Right lobe of liver (tissue), 6 donors: ENCODE measurements at regions not wholly inside any gene's neighbourhood (a gene's known extent, or its start where the extent isn't known, plus 50 kb on each side); places are given as distances from the start of the nearest gene placed in this dataset.

ENCODE experiments used
- ATAC-seq, 4 donors: fragments of 200-7000 bp; cut with Tn5 transposase; one replicate each; pipeline ENCODE4 v1.9.1; 2020; ENCODE audit warnings: mild to moderate bottlenecking in 4 of 4, moderate library complexity in 4 of 4
- DNase-seq, 3 donors: peaks; one replicate each; pipeline ENCODE4 v3.0.0-alpha.2; 2020
- H3K27ac ChIP-seq, 3 donors: fragments of 200-600 bp; one replicate each; pipeline ENCODE4 v1.8.0; 2022
- H3K27me3 ChIP-seq, 2 donors: fragments of 200-600 bp; one replicate each; pipeline ENCODE4 v1.8.0; 2022
- H3K36me3 ChIP-seq, 4 donors: fragments of 200-600 bp; sonication (generic) in 1 of 4; one replicate each; pipeline versions ENCODE4 v1.5.1 to v1.8.0; 2017 to 2022; ENCODE audit warnings: control low read depth in 1 of 4
- H3K4me1 ChIP-seq, 4 donors: fragments of 200-600 bp; sonication (generic) in 1 of 4; one replicate each; pipeline versions ENCODE4 v1.5.1 to v1.8.0; 2017 to 2022; ENCODE audit warnings: control low read depth in 1 of 4
- H3K4me3 ChIP-seq, 3 donors: fragments of 200-600 bp; one replicate each; pipeline ENCODE4 v1.8.0; 2022
- H3K9me3 ChIP-seq, 4 donors: fragments of 200-600 bp; sonication (generic) in 1 of 4; one replicate each; pipeline versions ENCODE4 v1.5.1 to v1.8.0; 2017 to 2022; ENCODE audit warnings: control low read depth in 1 of 4
- POLR2A ChIP-seq: fragments of 450-650 bp; IDR thresholded peaks from one replicate; pipeline ENCODE4 v1.6.1; 2017; ENCODE audit warnings: antibody characterized with exemption, mild to moderate bottlenecking
- WGBS: methylation state at CpG from one replicate; pipeline ENCODE4 v1.1.6; 2018; ENCODE audit warnings: low coverage, low lambda C conversion rate; ENCODE audit not compliant: insufficient coverage; ENCODE audit errors: missing lambda C conversion rate; 5-methylcytosine and 5-hydroxymethylcytosine counted together
- intact Hi-C, 2 donors: fragments of 100-400 bp; cut with DNase I; formaldehyde crosslinking; loops; one replicate each; pipeline versions ENCODE4 v1.11.2 to v1.14.1; 2022
- TF ChIP-seq, protein P1 (sequence below), 4 donors: fragments of 200-600 bp in 3 of 4; fragments of 450-650 bp in 1 of 4; IDR thresholded peaks; one replicate each; pipeline versions ENCODE4 v1.5.1 to v1.8.0; 2016 to 2022; ENCODE audit warnings: antibody characterized with exemption in 4 of 4, mild to moderate bottlenecking in 2 of 4
- donor health status: DM: no; HTN: yes; CAD: no.
- donor health status: DM: no; HTN: no; CAD: no.
- donor health status: DM: no; HTN: no; CAD: no.
- donor health status: DM: no; HTN: yes; CAD: no.
- donor health status: DM: no; HTN: yes; CAD: no.

DNA sequence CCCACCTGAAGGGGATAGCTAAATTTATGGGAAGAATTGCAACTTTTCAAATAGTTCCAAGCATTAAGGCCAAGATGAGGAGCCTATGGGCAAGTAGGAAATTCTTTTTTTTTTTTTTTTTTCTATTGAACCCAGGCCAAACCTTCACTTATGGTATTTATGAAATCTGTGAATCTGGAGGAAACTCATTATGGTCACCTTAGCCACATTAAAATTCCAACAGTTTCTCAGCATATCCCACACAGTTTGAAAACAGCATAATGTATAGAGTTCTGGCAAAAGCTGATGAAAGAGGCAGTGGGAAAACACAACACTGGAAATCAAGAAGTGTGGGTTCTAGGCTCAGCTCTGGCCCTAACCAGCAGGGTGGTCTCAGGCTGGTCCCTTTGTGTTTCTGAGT is 236.9 kb downstream of the PTEN start:
- peaks cover 0 to 21% (median 3%) of the 10 kb centered on the region in 4 donors for H3K4me1 ChIP-seq
- no peaks in the 10 kb centered on the region for H3K9me3 ChIP-seq
- no peak overlapping the region for H3K4me3 ChIP-seq
- H3K27ac ChIP-seq, result no peak overlapping the region
- TF ChIP-seq, protein P1, sequence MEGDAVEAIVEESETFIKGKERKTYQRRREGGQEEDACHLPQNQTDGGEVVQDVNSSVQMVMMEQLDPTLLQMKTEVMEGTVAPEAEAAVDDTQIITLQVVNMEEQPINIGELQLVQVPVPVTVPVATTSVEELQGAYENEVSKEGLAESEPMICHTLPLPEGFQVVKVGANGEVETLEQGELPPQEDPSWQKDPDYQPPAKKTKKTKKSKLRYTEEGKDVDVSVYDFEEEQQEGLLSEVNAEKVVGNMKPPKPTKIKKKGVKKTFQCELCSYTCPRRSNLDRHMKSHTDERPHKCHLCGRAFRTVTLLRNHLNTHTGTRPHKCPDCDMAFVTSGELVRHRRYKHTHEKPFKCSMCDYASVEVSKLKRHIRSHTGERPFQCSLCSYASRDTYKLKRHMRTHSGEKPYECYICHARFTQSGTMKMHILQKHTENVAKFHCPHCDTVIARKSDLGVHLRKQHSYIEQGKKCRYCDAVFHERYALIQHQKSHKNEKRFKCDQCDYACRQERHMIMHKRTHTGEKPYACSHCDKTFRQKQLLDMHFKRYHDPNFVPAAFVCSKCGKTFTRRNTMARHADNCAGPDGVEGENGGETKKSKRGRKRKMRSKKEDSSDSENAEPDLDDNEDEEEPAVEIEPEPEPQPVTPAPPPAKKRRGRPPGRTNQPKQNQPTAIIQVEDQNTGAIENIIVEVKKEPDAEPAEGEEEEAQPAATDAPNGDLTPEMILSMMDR (IDR thresholded peaks at IDR 0.05), result no peak
- no peak for TF ChIP-seq POLR2A
- intact Hi-C loops, result no loop called here
- DNase-seq (no peak), ATAC-seq (no peak)
- no peaks in the 10 kb centered on the region for H3K36me3 ChIP-seq
- H3K27me3 ChIP-seq, result no peaks in the 10 kb centered on the region

DNA sequence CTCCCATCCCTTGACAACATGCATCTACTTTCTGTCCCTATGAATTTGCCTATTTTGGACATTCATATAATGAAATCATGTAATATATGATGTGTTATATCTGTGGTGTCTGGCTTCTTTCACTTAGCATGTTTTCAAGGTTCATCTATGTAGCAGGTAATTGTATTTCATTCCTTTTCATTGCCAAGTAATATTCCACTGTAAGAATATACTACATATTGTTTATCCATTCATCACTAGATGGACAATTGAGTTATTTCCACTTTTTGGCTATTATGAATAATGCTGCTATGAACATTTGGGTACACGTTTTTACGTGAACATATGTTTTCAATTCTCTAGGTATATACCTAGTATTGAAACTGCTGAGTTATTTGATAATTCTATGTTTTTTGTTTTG is 238.2 kb downstream of the PTEN start:
- Histone ChIP-seq H3K4me3 (no peak overlapping the region), H3K4me1 (peaks cover 0 to 11% (median 0%) of the 10 kb centered on the region in 4 donors), H3K27me3 (no peaks in the 10 kb centered on the region), H3K9me3 (no peaks in the 10 kb centered on the region), H3K36me3 (no peaks in the 10 kb centered on the region), H3K27ac (no peak overlapping the region)
- 98% methylated on average over 2 of the region's 2 CpGs for WGBS
- intact Hi-C loops, result no loop called here
- TF ChIP-seq POLR2A, result no peak
- TF ChIP-seq, protein P1 (IDR thresholded peaks at IDR 0.05), result no peak
- no peak for ATAC-seq
- DNase-seq, result no peak

DNA sequence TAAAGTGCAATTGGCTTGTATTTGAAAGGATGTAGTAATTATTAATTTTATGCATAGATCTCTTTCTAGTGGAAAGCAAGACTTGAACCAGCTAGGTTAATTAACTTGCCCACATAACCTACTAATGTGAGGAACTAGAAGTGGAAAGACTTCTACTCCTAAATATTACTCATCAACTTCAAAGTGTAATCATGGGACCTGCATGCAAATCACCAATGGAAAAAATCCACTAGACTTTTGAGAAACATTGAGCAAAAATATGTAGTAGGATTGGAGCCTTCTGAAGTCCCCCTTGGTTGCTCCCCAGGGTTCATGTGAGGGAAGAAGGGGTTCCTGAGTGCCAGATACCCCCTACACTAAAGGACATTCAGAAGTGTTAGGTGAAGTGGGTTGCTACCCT is 240.2 kb downstream of the PTEN start:
- TF ChIP-seq, protein P1 (IDR thresholded peaks at IDR 0.05), result no peak
- TF ChIP-seq POLR2A, result no peak
- no peak for ATAC-seq
- no peaks in the 10 kb centered on the region for H3K27me3 ChIP-seq
- H3K27ac ChIP-seq, result no peak overlapping the region
- intact Hi-C loops, result no loop called here
- no peaks in the 10 kb centered on the region for H3K36me3 ChIP-seq
- no peak for DNase-seq
- H3K4me1 ChIP-seq, result peaks cover 0 to 7% (median 0%) of the 10 kb centered on the region in 4 donors
- no peaks in the 10 kb centered on the region for H3K9me3 ChIP-seq
- H3K4me3 ChIP-seq, result no peak overlapping the region

DNA sequence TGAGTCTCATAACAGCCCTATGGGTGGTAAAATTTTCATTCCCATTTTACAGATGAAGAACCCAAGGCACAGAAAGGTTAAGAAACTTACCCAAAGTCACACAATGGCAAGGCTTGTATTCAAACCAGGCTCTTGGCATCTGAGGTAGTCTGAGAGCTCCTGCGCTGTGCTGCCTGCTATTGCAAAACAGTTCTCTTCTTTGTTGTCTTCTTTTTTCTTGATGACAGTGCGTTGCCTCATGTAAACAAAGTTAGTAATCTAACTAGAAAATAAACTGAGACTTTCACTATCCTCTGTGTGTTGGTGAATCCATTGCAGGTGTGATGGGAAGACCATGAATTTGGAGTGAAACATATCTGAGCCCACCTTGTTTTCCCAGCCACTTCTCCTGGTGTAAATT is 240.8 kb downstream of the PTEN start:
- DNase-seq (no peak), ATAC-seq (peak; percentile 61 to 87 (median 74))
- intact Hi-C loops, result no loop called here
- Histone ChIP-seq H3K9me3 (no peaks in the 10 kb centered on the region), H3K27ac (no peak overlapping the region), H3K4me1 (peaks cover 0 to 7% (median 0%) of the 10 kb centered on the region in 4 donors), H3K36me3 (no peaks in the 10 kb centered on the region), H3K4me3 (no peak overlapping the region), H3K27me3 (no peaks in the 10 kb centered on the region)
- 18% methylated on average over 2 of the region's 2 CpGs for WGBS
- TF ChIP-seq, protein P1 (IDR thresholded peaks at IDR 0.05), result no peak
- TF ChIP-seq POLR2A, result no peak

DNA sequence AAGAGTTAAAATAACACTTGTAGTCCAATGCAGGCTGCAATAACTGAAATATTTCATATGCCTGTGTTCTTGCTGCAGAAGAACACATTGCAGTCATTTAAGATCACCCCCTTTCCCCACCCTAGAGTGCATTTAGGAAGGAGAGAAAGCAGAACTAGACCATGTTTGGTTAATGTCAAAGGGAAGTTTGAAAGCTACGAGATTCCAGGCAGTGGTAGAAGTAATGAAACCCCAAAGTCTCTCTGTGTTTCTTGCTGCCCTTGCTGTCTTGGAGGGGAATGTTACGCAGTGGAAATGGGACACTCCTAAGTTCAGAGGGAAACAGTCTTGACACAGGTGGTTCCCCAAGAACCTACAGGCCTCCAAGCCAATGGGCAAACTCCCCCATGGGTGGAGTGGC is 242.9 kb downstream of the PTEN start:
- peak in 3 of 4 donors; percentile 24 to 67 (median 51) for ATAC-seq

More for the DNA sequence above, 242.9 kb downstream of the PTEN start:
- Histone ChIP-seq H3K9me3 (no peaks in the 10 kb centered on the region), H3K4me3 (no peak overlapping the region), H3K27ac (no peak overlapping the region), H3K4me1 (peaks cover 0 to 7% (median 0%) of the 10 kb centered on the region in 4 donors), H3K36me3 (no peaks in the 10 kb centered on the region), H3K27me3 (no peaks in the 10 kb centered on the region)
- 57% methylated on average over 1 of the region's 2 CpGs for WGBS
- TF ChIP-seq POLR2A, result no peak
- TF ChIP-seq, protein P1 (IDR thresholded peaks at IDR 0.05), result no peak
- DNase-seq, result no peak
- intact Hi-C loops, result no loop called here
